Right forelimb (tissue), 1 donor: ENCODE measurements at regions not wholly inside any gene's neighbourhood (a gene's known extent, or its start where the extent isn't known, plus 50 kb on each side); places are given as distances from the start of the nearest gene placed in this dataset.

Experiments
- DNase-seq: peaks from one replicate; pipeline ENCODE4 v3.0.0-alpha.2; 2018

- no peak for DNase-seq
These were observed 192.9 kb downstream of the PIK3R1 start for GRCh38 chr5:68408345-68408871.

GRCh38 chr5:68409259-68409658 is 193.7 kb downstream of the PIK3R1 start:
- no peak for DNase-seq

GRCh38 chr5:68411161-68411560 is 195.6 kb downstream of the PIK3R1 start:
- DNase-seq = no peak

GRCh38 chr5:68415177-68416085 is 199.9 kb downstream of the PIK3R1 start:
- no peak for DNase-seq

GRCh38 chr5:68416714-68417113 is 201.2 kb downstream of the PIK3R1 start:
- DNase-seq = no peak

GRCh38 chr5:68418201-68418600 is 202.6 kb downstream of the PIK3R1 start:
- no peak for DNase-seq

GRCh38 chr5:68418680-68419079 is 203.1 kb downstream of the PIK3R1 start:
- DNase-seq = no peak

GRCh38 chr5:68419081-68419636 is 203.6 kb downstream of the PIK3R1 start:
- no peak for DNase-seq

- no peak for DNase-seq
These were observed 204.3 kb downstream of the PIK3R1 start for GRCh38 chr5:68419637-68420452.

GRCh38 chr5:68420476-68421344 is 205.2 kb downstream of the PIK3R1 start:
- no peak for DNase-seq

GRCh38 chr5:68421485-68422220 is 206.1 kb downstream of the PIK3R1 start:
- no peak for DNase-seq

- DNase-seq = no peak
These were observed 207.7 kb downstream of the PIK3R1 start for GRCh38 chr5:68423154-68423811.

GRCh38 chr5:68424799-68425537 is 209.4 kb downstream of the PIK3R1 start:
- DNase-seq = no peak

GRCh38 chr5:68426586-68426985 is 211.0 kb downstream of the PIK3R1 start:
- DNase-seq = no peak

- no peak for DNase-seq
These were observed 212.8 kb downstream of the PIK3R1 start for GRCh38 chr5:68428231-68428811.

- no peak for DNase-seq
These were observed 214.0 kb downstream of the PIK3R1 start for GRCh38 chr5:68429510-68429909.

GRCh38 chr5:68430279-68430678 is 214.7 kb downstream of the PIK3R1 start:
- no peak for DNase-seq

GRCh38 chr5:68431186-68431585 is 215.6 kb downstream of the PIK3R1 start:
- no peak for DNase-seq

GRCh38 chr5:68431601-68432337 is 216.2 kb downstream of the PIK3R1 start:
- no peak for DNase-seq
